Muscle of back (tissue), 3 donors: ENCODE measurements at regions not wholly inside any gene's neighbourhood (a gene's known extent, or its start where the extent isn't known, plus 50 kb on each side); places are given as distances from the start of the nearest gene placed in this dataset.

Source experiments
- DNase-seq, 3 donors: peaks; one replicate each; pipeline versions ENCODE4 v3.0.0 to v3.0.0-alpha.2; 2013

GRCh38 chr7:124423863-124424262 lies 341.7 kb downstream of the GPR37 start:
- DNase-seq = no peak

GRCh38 chr7:124422081-124422480 lies 343.5 kb downstream of the GPR37 start:
- DNase-seq = no peak

GRCh38 chr7:124420367-124420766 lies 345.2 kb downstream of the GPR37 start:
- no peak for DNase-seq

- DNase-seq = no peak
These were observed 352.6 kb downstream of the GPR37 start for GRCh38 chr7:124413029-124413428.

- no peak for DNase-seq
These were observed 353.1 kb downstream of the GPR37 start for GRCh38 chr7:124412531-124412930.

GRCh38 chr7:124411796-124412195 lies 353.8 kb downstream of the GPR37 start:
- DNase-seq = no peak

- DNase-seq = no peak
These were observed 362.0 kb downstream of the GPR37 start for GRCh38 chr7:124403587-124403986.

- DNase-seq = no peak
These were observed 362.5 kb downstream of the GPR37 start for GRCh38 chr7:124403112-124403511.

GRCh38 chr7:124399941-124400340 lies 365.7 kb downstream of the GPR37 start:
- no peak for DNase-seq

- DNase-seq = no peak
These were observed 366.2 kb upstream of the TMEM229A start for GRCh38 chr7:124398937-124399552.

- no peak for DNase-seq
These were observed 364.3 kb upstream of the TMEM229A start for GRCh38 chr7:124397134-124397533.

GRCh38 chr7:124390301-124390700 lies 357.4 kb upstream of the TMEM229A start:
- no peak for DNase-seq

- no peak for DNase-seq
These were observed 355.9 kb upstream of the TMEM229A start for GRCh38 chr7:124388751-124389150.

GRCh38 chr7:124387056-124387455 lies 354.2 kb upstream of the TMEM229A start:
- DNase-seq = no peak

- no peak for DNase-seq
These were observed 346.4 kb upstream of the TMEM229A start for GRCh38 chr7:124379296-124379695.

GRCh38 chr7:124376111-124376510 lies 343.2 kb upstream of the TMEM229A start:
- DNase-seq = no peak

- no peak for DNase-seq
These were observed 342.5 kb upstream of the TMEM229A start for GRCh38 chr7:124375391-124375790.

GRCh38 chr7:124369310-124369709 lies 336.4 kb upstream of the TMEM229A start:
- no peak for DNase-seq

- no peak for DNase-seq
These were observed 333.3 kb upstream of the TMEM229A start for GRCh38 chr7:124366118-124366517.

- no peak for DNase-seq
These were observed 331.4 kb upstream of the TMEM229A start for GRCh38 chr7:124364283-124364682.

GRCh38 chr7:124354201-124354600 lies 321.3 kb upstream of the TMEM229A start:
- DNase-seq = no peak

- DNase-seq = no peak
These were observed 319.1 kb upstream of the TMEM229A start for GRCh38 chr7:124351950-124352349.

GRCh38 chr7:124349443-124349842 lies 316.6 kb upstream of the TMEM229A start:
- DNase-seq = no peak

GRCh38 chr7:124338861-124339260 lies 306.0 kb upstream of the TMEM229A start:
- no peak for DNase-seq
